Superior temporal gyrus (tissue), 1 donor: ENCODE measurements at regions not wholly inside any gene's neighbourhood (a gene's known extent, or its start where the extent isn't known, plus 50 kb on each side); places are given as distances from the start of the nearest gene placed in this dataset.
A peak's percentile ranks its signal among the peaks of the same experiment; 100 is the strongest.

Experiments used
- DNase-seq: peaks from one replicate; pipeline ENCODE4 v3.0.0-alpha.2; 2016; ENCODE audit errors: extremely low spot score

DNA sequence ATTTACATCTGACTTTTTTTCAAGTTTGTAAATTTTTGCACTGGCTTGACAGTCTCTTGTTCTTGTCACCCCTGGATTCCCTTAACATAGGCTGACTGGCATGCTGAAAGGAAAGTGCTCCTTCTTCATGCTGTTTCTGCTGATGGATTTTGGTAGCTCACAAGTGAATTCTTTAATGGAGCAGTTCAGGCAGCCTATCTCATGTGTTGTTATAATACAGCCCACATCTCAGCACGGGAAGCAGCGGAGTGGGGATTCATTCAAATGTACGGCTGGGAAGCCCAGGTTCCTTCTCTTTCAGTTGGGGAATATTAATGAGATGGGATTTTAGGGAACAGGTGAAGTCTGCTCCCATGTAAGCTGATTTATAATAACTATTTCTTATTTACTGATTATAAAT, 142.8 kb downstream of the CD8B2 start:
- DNase-seq, result no peak

DNA sequence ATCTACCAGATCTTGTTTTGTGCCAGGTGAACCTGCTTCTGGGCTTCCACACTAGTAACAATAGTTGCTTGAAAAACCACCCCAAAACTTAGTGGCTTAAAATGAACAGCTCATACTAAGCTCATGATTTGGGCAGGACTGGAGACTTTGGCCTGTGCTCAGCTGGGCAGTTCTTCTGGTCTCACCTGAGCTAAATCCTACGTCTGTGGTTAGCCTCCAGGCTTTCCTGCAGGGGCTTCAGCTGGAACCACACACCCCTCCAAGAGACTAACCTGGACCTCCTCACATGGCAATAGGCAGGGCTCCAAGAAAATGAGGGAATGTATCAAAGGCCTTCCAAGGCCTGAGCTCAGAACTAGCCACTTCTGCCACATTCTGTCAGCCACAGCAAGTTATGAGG, 144.1 kb downstream of the CD8B2 start:
- DNase-seq, result no peak

DNA sequence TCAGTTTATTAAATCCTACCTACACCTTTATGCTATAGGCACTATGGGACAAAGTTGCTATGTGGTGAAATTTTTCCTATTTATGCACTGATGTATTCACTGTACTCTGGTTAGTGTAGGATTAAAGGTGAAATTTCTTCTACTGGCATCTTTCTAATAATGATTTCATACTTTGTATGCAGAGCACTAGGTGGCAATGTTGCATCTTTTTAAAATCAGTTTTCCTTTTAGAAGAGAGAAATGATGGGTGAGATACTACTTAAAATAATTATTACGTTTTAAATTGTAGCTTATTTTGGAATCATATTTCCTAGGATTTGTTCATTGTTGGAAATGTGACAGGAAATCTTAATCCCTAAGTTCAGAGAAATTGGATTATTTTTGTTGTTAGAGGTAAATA, 150.9 kb downstream of the CD8B2 start:
- DNase-seq, result peak; percentile 71

DNA sequence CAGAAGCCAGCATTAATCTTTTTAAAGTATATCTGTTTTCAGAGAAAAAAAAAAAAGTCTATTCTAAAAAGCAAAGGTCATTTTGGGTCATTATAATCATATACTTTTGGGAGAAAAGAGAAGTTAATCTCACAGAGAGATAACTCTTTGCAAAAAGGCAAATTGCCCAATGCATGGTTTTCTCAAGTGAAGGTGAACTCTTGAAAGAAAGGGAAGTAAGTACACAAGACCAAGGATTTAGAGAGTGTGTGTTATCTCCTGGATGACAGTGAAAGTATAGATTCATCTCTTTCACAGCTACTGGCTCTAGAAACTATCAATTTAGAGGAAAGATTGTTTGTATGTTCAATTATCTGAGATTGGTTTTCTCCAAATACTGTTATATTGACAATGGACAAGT, 151.4 kb downstream of the CD8B2 start:
- no peak for DNase-seq

DNA sequence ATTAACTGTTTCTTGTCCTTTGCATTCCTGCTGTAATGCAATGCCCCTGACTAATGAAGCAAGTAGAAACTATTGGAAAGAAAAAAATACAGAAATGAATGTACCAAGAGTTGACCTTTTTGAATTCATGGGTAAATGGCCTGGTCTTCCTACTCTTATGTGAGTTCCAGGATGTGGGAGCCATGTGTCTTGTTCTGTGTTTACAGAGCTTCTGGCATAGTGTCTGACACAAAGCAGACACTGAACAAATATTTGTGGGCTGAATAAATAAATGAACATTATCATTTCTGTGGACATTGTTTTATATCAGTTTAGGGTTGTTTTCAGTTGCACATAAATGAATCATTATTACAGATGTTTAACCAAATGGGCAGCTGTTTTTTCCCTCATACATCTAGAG, 155.5 kb downstream of the CD8B2 start:
- no peak for DNase-seq

DNA sequence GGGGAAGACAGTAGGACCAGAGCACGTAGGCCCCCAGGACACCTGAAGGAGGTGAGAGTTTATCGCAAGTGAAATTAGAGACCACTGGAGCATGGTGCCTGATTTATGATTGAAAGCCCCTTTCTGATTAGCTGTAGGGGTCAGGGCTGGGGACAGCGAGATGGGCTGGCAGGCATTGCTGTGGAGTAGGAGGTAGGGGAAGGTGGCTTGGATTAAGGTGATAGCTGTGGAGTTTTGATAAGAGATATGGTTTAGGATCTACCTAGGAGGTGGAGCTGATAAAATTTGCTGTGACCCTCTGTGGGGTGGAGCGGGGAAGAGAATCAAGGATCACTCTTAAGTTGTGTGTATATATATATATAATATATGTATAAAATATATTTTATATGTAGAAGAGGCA, 157.5 kb downstream of the CD8B2 start:
- DNase-seq, result no peak

DNA sequence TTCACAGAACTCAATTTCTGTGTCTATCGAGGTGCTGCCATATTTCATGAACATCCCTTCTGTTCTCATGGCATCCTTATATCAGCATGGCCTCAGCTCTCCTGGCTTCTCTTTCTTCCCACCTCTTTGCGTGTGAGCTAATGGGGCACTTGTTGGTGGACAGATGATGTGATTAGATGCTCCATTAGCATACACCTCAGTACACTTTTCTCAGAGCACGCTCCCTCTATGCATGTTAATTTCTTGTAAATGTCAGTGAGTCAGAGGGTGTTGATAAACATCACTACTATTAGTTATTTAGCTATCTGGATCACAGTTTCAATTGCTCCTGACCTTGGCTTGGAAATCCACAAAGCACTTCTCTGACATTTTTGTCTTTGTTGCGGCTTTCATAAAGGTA, 159.4 kb downstream of the CD8B2 start:
- no peak for DNase-seq

DNA sequence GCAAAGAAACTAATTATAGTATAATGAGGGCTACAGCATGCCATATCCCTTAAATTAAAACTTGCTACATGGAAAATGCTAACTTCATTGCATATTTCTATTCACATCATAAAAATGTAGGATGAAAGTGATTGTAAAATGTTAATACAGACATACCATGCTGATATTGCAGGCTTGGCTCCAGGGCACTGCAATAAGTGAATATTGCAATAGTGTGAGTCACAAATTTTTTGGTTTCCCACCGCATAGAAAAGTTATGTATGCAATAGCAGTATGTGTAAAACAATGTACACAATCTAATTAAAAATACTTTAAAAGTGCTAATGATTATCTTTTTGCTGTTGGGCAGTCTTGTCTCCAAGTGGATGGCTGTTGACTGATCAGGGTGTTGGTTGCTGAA, 162.1 kb downstream of the CD8B2 start:
- DNase-seq, result no peak

GRCh38 chr2:106653465-106653864, 166.3 kb downstream of the CD8B2 start:
- DNase-seq, result no peak

DNA sequence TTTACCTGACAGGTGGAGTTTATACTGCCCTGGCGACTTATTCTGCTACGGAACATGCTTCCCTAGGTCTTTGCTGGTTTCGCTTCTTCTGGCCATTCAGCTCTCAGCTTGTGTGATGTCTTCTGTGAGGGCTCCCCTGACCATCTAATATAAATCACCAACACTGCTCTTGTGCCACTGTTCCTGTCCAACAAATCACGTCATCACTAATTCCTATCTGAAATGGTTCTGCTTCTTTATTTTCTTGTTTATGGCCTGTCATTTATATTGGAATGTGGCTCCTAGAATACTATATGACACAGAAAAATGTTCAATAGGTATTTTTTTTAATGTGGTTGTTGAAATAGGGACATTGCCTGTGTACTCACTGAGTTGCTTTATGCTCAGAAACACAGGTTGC, 171.5 kb downstream of the CD8B2 start:
- no peak for DNase-seq

DNA sequence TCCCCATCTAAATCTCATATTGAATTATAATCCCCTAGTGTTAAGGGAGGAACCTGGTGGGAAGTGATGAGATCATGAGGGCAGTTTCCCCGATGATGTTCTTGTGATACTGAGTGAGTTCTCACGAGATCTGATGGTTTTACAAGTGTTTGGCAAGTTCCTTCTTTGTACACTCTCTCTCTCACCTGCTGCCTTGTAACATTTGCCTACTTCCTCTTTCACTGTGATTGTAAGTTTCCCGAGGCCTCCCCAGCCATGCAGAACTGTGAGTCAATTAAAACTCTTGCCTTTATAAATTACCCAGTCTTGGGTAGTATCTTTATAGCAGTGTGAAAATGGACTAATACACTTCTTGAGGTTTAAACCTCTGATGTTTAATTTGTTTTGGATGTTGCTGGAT, 177.5 kb downstream of the CD8B2 start:
- DNase-seq, result no peak

GRCh38 chr2:106667478-106668070, 180.4 kb downstream of the CD8B2 start:
- DNase-seq, result no peak

DNA sequence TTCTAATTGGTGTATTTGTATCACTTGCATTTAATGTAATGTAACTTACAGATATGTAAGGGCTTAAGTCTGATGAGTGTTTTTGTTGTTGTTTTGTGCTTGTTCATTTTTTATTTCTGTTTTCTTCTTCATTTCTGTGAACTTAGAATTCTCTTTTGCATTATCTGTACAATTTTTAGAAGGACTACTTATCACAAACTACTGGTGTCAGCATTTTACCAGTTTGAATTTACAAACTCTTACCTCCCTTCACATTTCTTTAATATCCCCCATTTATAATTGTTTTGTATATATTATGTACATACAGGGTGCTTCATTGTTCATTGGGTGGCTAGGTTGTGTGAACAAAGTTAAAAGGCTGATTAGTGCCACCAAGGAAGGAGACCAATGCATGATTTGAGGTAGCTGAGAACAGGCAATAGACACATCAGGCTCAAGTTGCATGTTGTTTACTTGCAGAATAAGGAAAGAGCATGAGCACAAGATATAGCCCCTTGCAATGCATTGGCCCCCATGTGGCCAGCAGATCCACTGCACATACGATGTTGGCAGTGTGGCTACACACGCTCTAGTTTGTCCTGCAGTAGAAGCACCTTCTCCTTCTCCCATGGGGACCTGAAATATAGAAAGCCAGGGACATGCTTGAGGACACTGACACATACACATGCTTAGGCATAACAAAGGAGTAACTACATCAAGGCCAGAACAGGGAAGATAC, 198.2 kb downstream of the CD8B2 start:
- DNase-seq, result no peak

GRCh38 chr2:106686814-106687213, 199.2 kb downstream of the ST6GAL2 start:
- DNase-seq, result no peak

DNA sequence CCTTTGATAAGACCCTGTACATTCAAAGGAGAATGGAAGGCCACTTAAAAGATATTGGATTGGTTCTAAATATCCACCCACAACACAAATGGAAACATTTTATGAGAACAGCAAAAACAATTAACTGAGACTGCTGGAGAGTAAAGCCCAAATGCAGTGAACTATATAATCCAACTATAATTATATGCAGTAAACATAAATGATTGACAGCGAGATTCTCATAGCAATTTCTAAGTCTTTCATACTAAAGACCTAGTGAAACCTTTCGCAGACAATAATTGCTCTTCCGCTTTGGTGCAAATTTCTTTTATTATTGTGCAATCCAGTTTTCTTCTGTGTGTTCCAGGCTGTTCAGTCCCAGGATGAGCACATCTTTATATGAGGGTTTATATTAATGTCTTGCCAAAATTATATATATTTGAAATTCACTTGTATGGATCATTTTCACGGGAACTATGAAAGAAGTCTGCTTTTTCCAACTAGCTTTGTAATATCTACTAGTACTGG, 190.9 kb downstream of the ST6GAL2 start:
- DNase-seq, result no peak

- no peak for DNase-seq
These were observed 190.0 kb downstream of the ST6GAL2 start for GRCh38 chr2:106695919-106696318.

DNA sequence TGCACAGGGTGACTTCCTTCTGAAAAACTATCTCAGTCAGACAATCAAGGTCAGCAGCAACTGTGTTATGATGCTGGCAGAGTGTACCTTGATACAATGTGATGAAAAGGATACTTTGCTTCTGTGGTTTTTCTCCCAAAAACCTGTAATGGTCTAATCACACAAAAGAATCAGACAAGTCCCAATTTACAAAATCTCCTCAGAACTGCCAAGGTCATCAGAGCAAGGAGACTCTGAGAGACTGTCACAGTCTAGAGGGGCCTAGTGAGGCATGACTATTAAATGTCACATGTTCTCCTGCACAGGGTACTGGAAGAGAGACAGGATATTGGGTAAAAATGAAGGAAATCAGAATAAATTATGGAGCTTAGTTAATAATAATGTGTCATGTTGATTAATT, 185.4 kb downstream of the ST6GAL2 start:
- DNase-seq, result no peak

GRCh38 chr2:106701203-106702022, 184.6 kb downstream of the ST6GAL2 start:
- DNase-seq, result no peak

GRCh38 chr2:106703161-106703560, 182.8 kb downstream of the ST6GAL2 start:
- no peak for DNase-seq

DNA sequence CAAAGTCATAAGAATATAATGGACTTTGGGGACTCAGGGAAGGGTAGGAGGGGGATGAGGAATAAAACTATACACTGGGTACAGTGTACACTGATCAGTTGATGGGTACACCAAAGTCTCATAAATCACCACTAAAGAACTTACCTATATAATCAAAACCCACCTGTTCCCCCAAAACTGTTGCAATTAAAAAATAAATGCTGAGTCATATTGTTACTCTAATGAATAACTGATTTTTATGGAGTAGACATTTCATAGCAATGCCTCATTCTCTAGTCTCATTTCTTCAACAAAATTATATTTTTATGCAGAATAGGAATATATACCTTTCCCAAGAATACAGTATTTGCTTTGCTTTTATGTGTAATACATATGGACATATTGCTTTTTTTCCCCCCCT, 181.2 kb downstream of the ST6GAL2 start:
- no peak for DNase-seq

DNA sequence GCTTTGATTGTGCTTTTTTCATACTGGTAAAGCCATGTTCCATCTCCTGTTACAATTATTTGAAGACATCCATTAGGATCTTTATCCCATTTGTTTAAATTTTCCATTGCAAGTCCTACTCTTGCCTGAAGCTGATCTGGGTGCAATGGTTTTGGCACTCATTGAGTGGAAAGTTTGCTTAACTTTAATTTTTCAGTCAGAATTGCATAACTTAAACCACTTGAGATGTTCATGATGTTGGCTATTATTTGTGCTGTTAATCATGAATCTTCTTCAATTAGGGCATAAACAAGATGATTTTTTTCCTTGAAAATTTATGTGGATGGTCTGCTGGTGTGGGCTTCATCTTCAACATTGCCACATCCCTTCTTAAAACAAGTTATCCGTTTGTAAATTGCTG, 180.1 kb downstream of the ST6GAL2 start:
- DNase-seq, result no peak

- DNase-seq, result no peak
These were observed 179.7 kb downstream of the ST6GAL2 start for GRCh38 chr2:106706283-106706682.

DNA sequence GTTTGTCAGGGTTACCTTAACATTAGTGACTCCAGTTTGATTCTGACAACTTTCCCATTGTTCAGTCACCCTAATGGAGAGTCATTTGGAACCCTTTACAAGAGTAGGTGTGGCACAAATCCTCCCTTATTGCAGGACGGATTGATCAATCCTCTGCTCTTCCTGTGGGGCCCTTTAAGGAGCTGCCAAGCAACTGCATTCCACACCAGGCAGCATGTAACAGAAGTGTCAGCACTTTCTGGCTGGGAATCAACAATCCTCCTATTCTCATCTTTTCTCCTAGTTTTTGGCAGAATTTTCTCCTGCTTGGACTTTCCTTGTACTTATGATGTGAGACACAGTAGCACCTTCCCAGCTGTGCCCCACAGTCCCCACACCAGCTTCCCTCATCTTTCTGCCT, 177.8 kb downstream of the ST6GAL2 start:
- DNase-seq, result peak; percentile 11
